Hepatocyte (in vitro differentiated cells): ENCODE measurements at regions not wholly inside any gene's neighbourhood (a gene's known extent, or its start where the extent isn't known, plus 50 kb on each side); places are given as distances from the start of the nearest gene placed in this dataset.

Experiments used
- CTCF ChIP-seq: fragments of 200-600 bp; sonication (generic); IDR thresholded peaks from 2 replicates; pipeline ENCODE4 v1.5.1; 2016; ENCODE audit warnings: antibody characterized with exemption, mild to moderate bottlenecking; ENCODE audit not compliant: poor library complexity
- EZH2 ChIP-seq: fragments of 200-600 bp; sonication (generic); IDR thresholded peaks from 2 replicates; pipeline ENCODE4 v1.6.1; 2016; ENCODE audit warnings: antibody characterized with exemption, mild to moderate bottlenecking, borderline replicate concordance
- EZH2phosphoT487 ChIP-seq: fragments of 200-600 bp; sonication (generic); IDR thresholded peaks from one replicate; pipeline ENCODE4 v1.6.1; 2018; ENCODE audit warnings: antibody characterized with exemption, mild to moderate bottlenecking, low read depth, moderate library complexity; ENCODE audit not compliant: unreplicated experiment, severe bottlenecking

GRCh38 chr19:5207806-5208205 is 132.8 kb downstream of the PTPRS start:
- TF ChIP-seq EZH2phosphoT487 (no peak), CTCF (no peak), EZH2 (no peak)
